OCI-LY3 (cell line): ENCODE measurements at regions not wholly inside any gene's neighbourhood (a gene's known extent, or its start where the extent isn't known, plus 50 kb on each side); places are given as distances from the start of the nearest gene placed in this dataset.
"Not testable (repeated sequence)": the region's sequence is repeated elsewhere in the genome, so short reads cannot be mapped to it uniquely, and the experiment has no call there.

Experiments
- CTCF ChIP-seq: fragments of 200-600, 300-600 bp; sonication (generic); IDR thresholded peaks from 2 replicates; pipeline ENCODE4 v1.5.1; 2014; ENCODE audit warnings: antibody characterized with exemption, low read length, low read depth
- EZH2phosphoT487 ChIP-seq: fragments of 200-600 bp; shearing (Covaris generic); IDR thresholded peaks from 2 replicates; pipeline ENCODE4 v1.6.1; 2018; ENCODE audit warnings: antibody characterized with exemption, mixed run types, low read depth

GRCh38 chr6:114805426-114805825 lies 462.6 kb upstream of the HS3ST5 start:
- not testable (repeated sequence) for TF ChIP-seq CTCF, EZH2phosphoT487
